H1 (cell line): ENCODE measurements at regions not wholly inside any gene's neighbourhood (a gene's known extent, or its start where the extent isn't known, plus 50 kb on each side); places are given as distances from the start of the nearest gene placed in this dataset.

ENCODE experiments used
- ATF2 ChIP-seq: IDR thresholded peaks from 2 replicates; pipeline ENCODE4 v1.6.1; 2012; ENCODE audit warnings: low read length, inconsistent platforms
- CBX8 ChIP-seq: fragments of 300-800, 300-1000 bp; sonication (generic); IDR thresholded peaks from 2 replicates; pipeline ENCODE4 v1.7.1; 2016; ENCODE audit warnings: low read depth, low read length, borderline replicate concordance
- EP300 ChIP-seq, 2 experiments: IDR thresholded peaks; 1 replicate in 1 of 2; 2 replicates in 1 of 2; pipeline ENCODE4 v1.6.1; 2011 to 2012; ENCODE audit warnings: low read depth in 2 of 2, low read length in 2 of 2, mild to moderate bottlenecking in 2 of 2, borderline replicate concordance in 1 of 2, inconsistent platforms in 1 of 2, moderate library complexity in 1 of 2
- EZH2 ChIP-seq: fragments of 200-600 bp; sonication (generic); IDR thresholded peaks from 2 replicates; pipeline ENCODE4 v1.7.1; 2012; ENCODE audit warnings: low read depth, mild to moderate bottlenecking, moderate library complexity, low read length, inconsistent platforms; ENCODE audit not compliant: severe bottlenecking
- HDAC2 ChIP-seq, 2 experiments: fragments of 300-600 bp in 1 of 2; sonication (generic) in 1 of 2; IDR thresholded peaks; 2 replicates each; pipeline ENCODE4 v1.6.1; 2011 to 2012; ENCODE audit warnings: low read depth in 2 of 2, low read length in 2 of 2, mild to moderate bottlenecking in 2 of 2, moderate library complexity in 2 of 2, borderline replicate concordance in 1 of 2, inconsistent platforms in 1 of 2
- TEAD4 ChIP-seq: IDR thresholded peaks from 2 replicates; pipeline ENCODE4 v1.6.1; 2012; ENCODE audit warnings: low read depth, low read length, inconsistent platforms, mixed read lengths

- no peak for TF ChIP-seq HDAC2 (IDR thresholded peaks at IDR 0.05; ENCODE audit: borderline replicate concordance in 1 of 2, low read depth in 2 of 2, low read length in 2 of 2)
- TF ChIP-seq ATF2: no peak
- no peak for TF ChIP-seq CBX8
- TF ChIP-seq EP300 (IDR thresholded peaks at IDR 0.05; ENCODE audit: borderline replicate concordance in 1 of 2, low read depth in 2 of 2, low read length in 2 of 2): no peak
- TF ChIP-seq EZH2: no peak
- no peak for TF ChIP-seq TEAD4
Observed at GRCh38 chr18:5619376-5619775, 75.6 kb upstream of the EPB41L3 start (continued).
